ENCODE measurements at regions not wholly inside any gene's neighbourhood (a gene's known extent, or its start where the extent isn't known, plus 50 kb on each side); places are given as distances from the start of the nearest gene placed in this dataset.

GRCh38 chr6:95847061-95847460 is 168.7 kb upstream of the FUT9 start:
- Histone ChIP-seq H3K18ac (ENCODE audit: insufficient read length, low read depth, low read length) (no peak overlapping the region), H3T11ph (ENCODE audit: low read length) (no peak overlapping the region), H4K20me1 (ENCODE audit: control insufficient read depth, insufficient read depth, insufficient read length) (no peaks in the 10 kb centered on the region), H3K4me1 (ENCODE audit: insufficient read depth, low read length) (no peaks in the 10 kb centered on the region), H2BK15ac (ENCODE audit: low read depth, low read length) (no peak overlapping the region), H4K5ac (ENCODE audit: insufficient read length, low read depth, low read length) (no peak overlapping the region), H2AK5ac (ENCODE audit: insufficient read length, low read length) (no peak overlapping the region), H3K23ac (ENCODE audit: insufficient read length, low read depth, low read length) (no peak overlapping the region), H2BK120ac (ENCODE audit: low read depth, low read length, poor library complexity, severe bottlenecking) (no peak overlapping the region), H3K9me3 (ENCODE audit: control insufficient read depth, low read depth, low read length) (no peaks in the 10 kb centered on the region), H3K56ac (ENCODE audit: insufficient read length, low read depth, low read length) (no peak overlapping the region), H3K27ac (ENCODE audit: insufficient read length, low read depth, low read length) (no peak overlapping the region), H3K27me3 (ENCODE audit: insufficient read depth, low read length) (no peaks in the 10 kb centered on the region), H4K91ac (ENCODE audit: insufficient read length, low read depth, low read length) (no peak overlapping the region), H2BK5ac (ENCODE audit: insufficient read length, low read length) (no peak overlapping the region), H3K79me1 (ENCODE audit: insufficient read depth, low read depth, low read length, poor library complexity, severe bottlenecking) (no peaks in the 10 kb centered on the region), H2AFZ (ENCODE audit: low read length) (no peak overlapping the region), H2BK12ac (ENCODE audit: insufficient read length, low read depth, low read length) (no peak overlapping the region), H3K4ac (ENCODE audit: low read depth, low read length) (no peak overlapping the region), H3K9ac (ENCODE audit: extremely low read depth, insufficient read length, low read length) (no peak overlapping the region), H2BK20ac (ENCODE audit: low read depth, low read length, poor library complexity, severe bottlenecking) (no peak overlapping the region), H3K79me2 (ENCODE audit: insufficient read depth, low read length) (no peaks in the 10 kb centered on the region), H3K4me2 (ENCODE audit: insufficient read depth, insufficient read length, low read length) (no peak overlapping the region), H4K8ac (replicated peaks; ENCODE audit: insufficient read length, low read depth, low read length) (no peak overlapping the region), H3K14ac (ENCODE audit: insufficient read depth, low read length) (no peak overlapping the region), H3K23me2 (ENCODE audit: insufficient read length, low read depth, low read length, poor library complexity, severe bottlenecking) (no peaks in the 10 kb centered on the region)
- Mint-ChIP-seq H3K4me1 (no peaks in the 10 kb centered on the region), H3K4me3 (no peak overlapping the region), H3K27me3 (ENCODE audit: low read depth) (no peaks in the 10 kb centered on the region), H3K27ac (no peak overlapping the region), H3K36me3 (ENCODE audit: insufficient read depth in 1 of 3, low read depth in 3 of 3) (no peaks in the 10 kb centered on the region), H3K9me3 (no peaks in the 10 kb centered on the region)
- TF ChIP-seq CTCF (conservative IDR thresholded peaks at IDR 0.05), result no peak
- DNase-seq, result no peak
- no CpG with 5 or more reads among the region's 3 CpGs for WGBS (ENCODE audit: extremely low coverage, insufficient read length, low lambda C conversion rate)
